GM12865 (cell line): ENCODE measurements at regions not wholly inside any gene's neighbourhood (a gene's known extent, or its start where the extent isn't known, plus 50 kb on each side); places are given as distances from the start of the nearest gene placed in this dataset.

Experiments used
- DNase-seq: peaks from one replicate; pipeline ENCODE4 v3.0.0; 2010; ENCODE audit warnings: low read depth
- H3K4me3 ChIP-seq: 2 replicates; pipeline ENCODE4 v1.5.1; 2011; ENCODE audit warnings: mild to moderate bottlenecking, low read depth, low read length, control low read depth
- TF ChIP-seq, protein P1 (sequence below): IDR thresholded peaks from 2 replicates; pipeline ENCODE4 v1.5.1; 2011; ENCODE audit warnings: low read length, control low read depth, low read depth, inconsistent platforms; ENCODE audit not compliant: insufficient read depth; ENCODE audit errors: missing control alignments

- DNase-seq: no peak
- no peak overlapping the region for H3K4me3 ChIP-seq
- TF ChIP-seq, protein P1, sequence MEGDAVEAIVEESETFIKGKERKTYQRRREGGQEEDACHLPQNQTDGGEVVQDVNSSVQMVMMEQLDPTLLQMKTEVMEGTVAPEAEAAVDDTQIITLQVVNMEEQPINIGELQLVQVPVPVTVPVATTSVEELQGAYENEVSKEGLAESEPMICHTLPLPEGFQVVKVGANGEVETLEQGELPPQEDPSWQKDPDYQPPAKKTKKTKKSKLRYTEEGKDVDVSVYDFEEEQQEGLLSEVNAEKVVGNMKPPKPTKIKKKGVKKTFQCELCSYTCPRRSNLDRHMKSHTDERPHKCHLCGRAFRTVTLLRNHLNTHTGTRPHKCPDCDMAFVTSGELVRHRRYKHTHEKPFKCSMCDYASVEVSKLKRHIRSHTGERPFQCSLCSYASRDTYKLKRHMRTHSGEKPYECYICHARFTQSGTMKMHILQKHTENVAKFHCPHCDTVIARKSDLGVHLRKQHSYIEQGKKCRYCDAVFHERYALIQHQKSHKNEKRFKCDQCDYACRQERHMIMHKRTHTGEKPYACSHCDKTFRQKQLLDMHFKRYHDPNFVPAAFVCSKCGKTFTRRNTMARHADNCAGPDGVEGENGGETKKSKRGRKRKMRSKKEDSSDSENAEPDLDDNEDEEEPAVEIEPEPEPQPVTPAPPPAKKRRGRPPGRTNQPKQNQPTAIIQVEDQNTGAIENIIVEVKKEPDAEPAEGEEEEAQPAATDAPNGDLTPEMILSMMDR: no peak
Observed at GRCh38 chr15:95409211-95409610, 921.3 kb upstream of the NR2F2 start.

GRCh38 chr15:95409626-95410310, 920.7 kb upstream of the NR2F2 start:
- no peak overlapping the region for H3K4me3 ChIP-seq
- TF ChIP-seq, protein P1: no peak
- DNase-seq: no peak

- H3K4me3 ChIP-seq: no peak overlapping the region
- DNase-seq: no peak
- TF ChIP-seq, protein P1: no peak
Observed at GRCh38 chr15:95410757-95411156, 919.7 kb upstream of the NR2F2 start.

DNA sequence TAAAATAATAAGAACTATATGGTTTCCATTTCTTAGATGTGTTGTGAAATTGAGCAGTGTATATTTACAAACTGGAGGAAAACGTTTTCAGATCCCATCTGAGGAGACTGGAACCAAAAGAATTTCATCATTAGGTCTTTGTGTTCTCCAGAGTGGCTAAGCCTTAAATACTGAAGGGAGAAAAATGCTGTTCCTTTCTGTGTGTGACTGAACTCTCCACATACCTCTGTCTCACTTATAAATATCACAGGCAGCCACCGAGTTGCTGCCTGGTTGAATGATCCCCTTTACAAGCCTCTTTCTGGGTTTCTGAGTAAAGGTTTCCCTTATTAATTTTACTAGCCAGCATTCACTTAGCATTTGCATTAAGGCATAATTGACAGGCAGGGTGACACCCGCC, 913.9 kb upstream of the NR2F2 start:
- TF ChIP-seq, protein P1: no peak
- no peak overlapping the region for H3K4me3 ChIP-seq
- no peak for DNase-seq

DNA sequence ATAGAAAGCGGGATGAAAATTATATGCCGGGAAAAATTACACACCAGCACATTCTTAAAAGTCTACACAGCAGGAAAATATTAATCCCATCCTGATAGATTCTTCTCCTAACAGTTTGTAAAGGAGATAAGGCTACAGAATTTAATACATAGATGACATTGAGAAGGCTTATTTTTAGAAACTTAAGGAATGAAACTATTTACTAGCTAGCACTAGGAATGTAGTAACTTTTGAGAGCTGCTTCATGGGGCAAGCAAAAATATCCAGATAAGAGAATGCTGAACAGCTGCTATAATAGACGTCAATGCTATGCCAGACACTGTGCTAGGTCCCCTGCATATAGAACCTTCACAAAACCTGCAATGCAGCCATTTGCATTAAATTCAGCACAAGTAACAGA, 912.7 kb upstream of the NR2F2 start:
- TF ChIP-seq, protein P1: no peak
- no peak for DNase-seq

DNA sequence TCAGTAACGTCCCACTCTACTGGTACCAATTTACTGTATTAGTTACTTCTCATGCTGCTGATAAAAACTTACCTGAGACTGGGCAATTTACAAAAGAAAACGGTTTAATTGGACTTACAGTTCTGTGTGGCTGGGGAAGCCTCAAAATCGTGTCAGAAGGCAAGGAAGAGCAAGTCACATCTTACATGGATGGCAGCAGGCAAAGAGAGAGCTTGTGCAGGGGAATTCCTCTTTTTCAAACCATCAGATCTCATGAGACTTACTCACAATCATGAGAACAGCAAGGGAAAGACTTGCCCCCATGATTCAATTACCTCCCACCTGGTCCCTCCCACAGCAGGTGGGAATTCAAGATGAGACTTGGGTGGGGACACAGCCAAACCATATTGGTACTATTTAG, 908.2 kb upstream of the NR2F2 start:
- no peak overlapping the region for H3K4me3 ChIP-seq
- TF ChIP-seq, protein P1: no peak
- DNase-seq: no peak

More for the DNA sequence above, 912.7 kb upstream of the NR2F2 start:
- H3K4me3 ChIP-seq: no peak overlapping the region

DNA sequence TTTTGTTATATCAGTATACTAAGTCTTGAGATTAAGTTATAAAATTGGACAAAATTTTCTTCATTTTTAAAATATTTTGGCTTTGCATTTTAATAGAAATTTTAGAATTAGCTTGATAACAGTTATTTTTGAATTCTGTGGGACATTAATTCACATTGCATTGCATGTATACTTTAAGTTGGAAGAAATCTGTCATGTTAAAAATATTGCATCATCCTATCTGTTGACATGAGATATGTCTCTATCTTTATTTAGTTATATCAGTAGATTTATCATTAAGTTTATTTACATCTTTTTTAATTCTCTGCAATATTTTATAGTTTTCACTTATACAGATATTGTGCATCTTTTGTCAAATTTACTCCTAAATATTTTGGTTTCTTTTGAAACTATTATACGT, 904.6 kb upstream of the NR2F2 start:
- H3K4me3 ChIP-seq: no peak overlapping the region
- no peak for DNase-seq
- TF ChIP-seq, protein P1: no peak
